IMR-90 (cell line): ENCODE measurements at regions not wholly inside any gene's neighbourhood (a gene's known extent, or its start where the extent isn't known, plus 50 kb on each side); places are given as distances from the start of the nearest gene placed in this dataset.

ENCODE experiments used
- ATAC-seq: fragments of 200-7000 bp; cut with Tn5 transposase; 2 replicates; pipeline ENCODE4 v1.9.1; 2020; ENCODE audit warnings: low read depth, mild to moderate bottlenecking, moderate library complexity
- BruUV-seq: library from RNA; stranded (reverse); fragments of 400-500 nt; replicated peaks from 2 replicates; lab custom pipeline; 2021; lab: Mats Ljungman, UMichigan
- CTCF ChIA-PET: fragments of 300-600 bp; formaldehyde crosslinking; extraction: SDS; loops from one replicate; lab custom pipeline; 2021; ENCODE audit warnings: antibody characterized with exemption; lab: Yijun Ruan, JAX
- POLR2A ChIA-PET: fragments of 300-600 bp; sonication (Branson Sonifier 250); formaldehyde crosslinking; loops from one replicate; lab custom pipeline; 2022; ENCODE audit warnings: antibody characterized with exemption; ENCODE audit not compliant: unreplicated experiment; lab: Charles Lee
- DNase-seq: peaks from one replicate; pipeline ENCODE4 v3.0.0; 2013
- H2AFZ ChIP-seq: replicated peaks from 2 replicates; pipeline ENCODE3; 2013; ENCODE audit warnings: low read length, mild to moderate bottlenecking; ENCODE audit not compliant: poor library complexity
- H2AK5ac ChIP-seq: 2 replicates; pipeline ENCODE4 v1.6.1; 2013; ENCODE audit warnings: low read depth, low read length, inconsistent platforms
- H2AK9ac ChIP-seq: replicated peaks from 2 replicates; pipeline ENCODE3; 2013; ENCODE audit warnings: mild to moderate bottlenecking, low read depth, low read length, moderate library complexity; ENCODE audit not compliant: poor library complexity
- H2BK120ac ChIP-seq: 2 replicates; pipeline ENCODE4 v1.6.1; 2013; ENCODE audit warnings: low read depth, low read length, inconsistent platforms
- H2BK15ac ChIP-seq: 3 replicates; pipeline ENCODE4 v1.6.1; 2013; ENCODE audit warnings: low read depth, low read length, inconsistent platforms
- H2BK20ac ChIP-seq: 2 replicates; pipeline ENCODE4 v1.6.1; 2013; ENCODE audit warnings: low read depth, mild to moderate bottlenecking, inconsistent platforms, low read length, moderate library complexity
- H2BK5ac ChIP-seq: 2 replicates; pipeline ENCODE4 v1.6.1; 2013; ENCODE audit warnings: mild to moderate bottlenecking, low read depth, low read length, inconsistent platforms; ENCODE audit not compliant: poor library complexity, severe bottlenecking
- H3K14ac ChIP-seq: replicated peaks from 2 replicates; pipeline ENCODE4 v1.6.1; 2013; ENCODE audit warnings: low read depth, low read length, inconsistent platforms
- H3K18ac ChIP-seq: 2 replicates; pipeline ENCODE4 v1.6.1; 2013; ENCODE audit warnings: low read depth, low read length, control low read depth
- H3K23ac ChIP-seq: 2 replicates; pipeline ENCODE4 v1.6.1; 2013; ENCODE audit warnings: low read depth, low read length, inconsistent platforms
- H3K27ac ChIP-seq: 2 replicates; pipeline ENCODE4 v1.5.1; 2013; ENCODE audit warnings: mild to moderate bottlenecking, control low read depth, low read length; ENCODE audit not compliant: insufficient read depth
- H3K27me3 ChIP-seq: 2 replicates; pipeline ENCODE4 v1.6.1; 2013; ENCODE audit warnings: low read length; ENCODE audit not compliant: control insufficient read depth, insufficient read depth
- H3K36me3 ChIP-seq: 2 replicates; pipeline ENCODE4 v1.6.1; 2013; ENCODE audit warnings: low read length, mixed read lengths; ENCODE audit not compliant: control insufficient read depth, insufficient read depth
- H3K4ac ChIP-seq: 2 replicates; pipeline ENCODE4 v1.6.1; 2013; ENCODE audit warnings: low read depth, low read length, inconsistent platforms
- H3K4me1 ChIP-seq: 2 replicates; pipeline ENCODE4 v1.6.1; 2013; ENCODE audit warnings: low read length, mixed read lengths; ENCODE audit not compliant: control insufficient read depth, insufficient read depth
- H3K4me2 ChIP-seq: 2 replicates; pipeline ENCODE4 v1.6.1; 2013; ENCODE audit warnings: low read depth, mild to moderate bottlenecking, control low read depth, low read length, moderate library complexity
- H3K4me3 ChIP-seq: 2 replicates; pipeline ENCODE4 v1.5.1; 2013; ENCODE audit warnings: low read depth, mild to moderate bottlenecking, control low read depth, low read length, moderate library complexity; ENCODE audit not compliant: insufficient read depth
- H3K56ac ChIP-seq: 2 replicates; pipeline ENCODE4 v1.6.1; 2013; ENCODE audit warnings: low read length, inconsistent platforms; ENCODE audit not compliant: insufficient read depth; ENCODE audit errors: extremely low read depth
- H3K79me1 ChIP-seq, 2 experiments: 2 replicates each; pipeline ENCODE4 v1.6.1; 2013; ENCODE audit warnings: low read length in 2 of 2, inconsistent platforms in 1 of 2, low read depth in 1 of 2
- H3K9ac ChIP-seq: 2 replicates; pipeline ENCODE4 v1.6.1; 2013; ENCODE audit warnings: low read depth, low read length, control low read depth
- H3K9me1 ChIP-seq: 2 replicates; pipeline ENCODE4 v1.6.1; 2013; ENCODE audit warnings: low read length, inconsistent platforms; ENCODE audit not compliant: insufficient read depth
- H3K9me3 ChIP-seq: 2 replicates; pipeline ENCODE4 v1.6.1; 2013; ENCODE audit warnings: low read length; ENCODE audit not compliant: control insufficient read depth, insufficient read depth
- H4K20me1 ChIP-seq: 2 replicates; pipeline ENCODE4 v1.6.1; 2013; ENCODE audit warnings: low read length, inconsistent platforms; ENCODE audit not compliant: insufficient read depth
- H4K5ac ChIP-seq: 2 replicates; pipeline ENCODE4 v1.6.1; 2013; ENCODE audit warnings: mild to moderate bottlenecking, low read depth, low read length, control low read depth
- H4K8ac ChIP-seq, 2 experiments: 2 replicates each; pipeline ENCODE4 v1.6.1; 2013; ENCODE audit warnings: low read depth in 2 of 2, low read length in 2 of 2, control low read depth in 1 of 2, inconsistent platforms in 1 of 2
- H4K91ac ChIP-seq: 2 replicates; pipeline ENCODE4 v1.6.1; 2013; ENCODE audit warnings: low read depth, low read length, inconsistent platforms; ENCODE audit not compliant: insufficient read depth
- CEBPB ChIP-seq: IDR thresholded peaks from 2 replicates; pipeline ENCODE4 v1.6.1; 2012; ENCODE audit warnings: low read depth, low read length, improper control_type of control experiment
- FOS ChIP-seq: fragments of 150-350 bp; IDR thresholded peaks from 2 replicates; pipeline ENCODE4 v1.6.1; 2016; ENCODE audit warnings: low read depth, low read length
- MXI1 ChIP-seq: IDR thresholded peaks from 2 replicates; pipeline ENCODE4 v1.6.1; 2012; ENCODE audit warnings: low read depth, mild to moderate bottlenecking, low read length, moderate library complexity, borderline replicate concordance
- NFE2L2 ChIP-seq: fragments of 150-350 bp; IDR thresholded peaks from 2 replicates; pipeline ENCODE4 v1.6.1; 2016; ENCODE audit warnings: low read depth, mild to moderate bottlenecking, low read length
- POLR2A ChIP-seq: IDR thresholded peaks from 2 replicates; pipeline ENCODE4 v1.6.1; 2012; ENCODE audit warnings: mild to moderate bottlenecking, low read depth, low read length
- WGBS, 2 experiments: methylation state at CpG; one replicate each; pipeline versions ENCODE4 v1.1.5 to v1.1.7; 2013; ENCODE audit warnings: missing lambda C conversion rate in 2 of 2; ENCODE audit not compliant: insufficient read length in 1 of 2; ENCODE audit errors: extremely low coverage in 2 of 2; 5-methylcytosine and 5-hydroxymethylcytosine counted together
- dilution Hi-C: fragments of 300-500 bp; cut with HindIII; formaldehyde crosslinking; loops from one replicate; pipeline ENCODE4 v1.14.3; 2018; ENCODE audit warnings: low sequenced_read_pairs; ENCODE audit not compliant: unreplicated experiment
- in situ Hi-C: fragments of 300-500 bp; cut with MboI; formaldehyde crosslinking; loops from 3 replicates; pipeline ENCODE4 v1.14.3; 2019; ENCODE audit warnings: low sequenced_read_pairs, inconsistent platforms, mixed read lengths
- intact Hi-C: fragments of 100-400 bp; cut with micrococcal nuclease; formaldehyde crosslinking; loops from 2 replicates; pipeline ENCODE4 v1.10.0; 2022

- Histone ChIP-seq H2BK15ac (no peak overlapping the region), H2AK5ac (no peak overlapping the region), H4K8ac (no peak overlapping the region), H2AFZ (no peak overlapping the region), H3K27ac (no peak overlapping the region), H3K4me2 (no peak overlapping the region), H3K79me1 (no peaks in the 10 kb centered on the region), H3K9me3 (no peaks in the 10 kb centered on the region), H3K23ac (no peak overlapping the region), H2BK5ac (no peak overlapping the region), H3K4me3 (no peak overlapping the region), H4K91ac (no peak overlapping the region), H3K9ac (no peak overlapping the region), H3K4me1 (no peaks in the 10 kb centered on the region), H3K27me3 (peaks cover 12% of the 10 kb centered on the region), H2AK9ac (no peak overlapping the region), H2BK20ac (no peak overlapping the region), H4K20me1 (no peaks in the 10 kb centered on the region), H3K56ac (no peak overlapping the region), H2BK120ac (no peak overlapping the region), H3K4ac (no peak overlapping the region), H4K5ac (no peak overlapping the region), H3K9me1 (no peaks in the 10 kb centered on the region), H3K18ac (no peak overlapping the region), H3K36me3 (no peaks in the 10 kb centered on the region), H3K14ac (no peak overlapping the region)
- intact Hi-C loops, result loop anchor here (5.0 to 10.0 kb wide), 2 partner anchors 489 to 952 kb away; no protein-coding TSS in a partner anchor
- ATAC-seq, result no peak
- in situ Hi-C loops, result loop anchor here (10.0 kb wide), 1 partner anchor 138 kb away; no protein-coding TSS in a partner anchor
- no TSS peak for BruUV-seq
- dilution Hi-C loops, result no loop called here
- no CpG with 5 or more reads among the region's 4 CpGs for WGBS, 2 experiments
- POLR2A ChIA-PET, result no interaction called here
- no peak for DNase-seq
- CTCF ChIA-PET, result no interaction called here
- no peak for TF ChIP-seq POLR2A
- TF ChIP-seq FOS, result no peak
- no peak for TF ChIP-seq NFE2L2
- TF ChIP-seq CEBPB, result no peak
- TF ChIP-seq MXI1, result no peak
Observed at GRCh38 chr6:126173265-126173664, 166.7 kb upstream of the CENPW start.
